SJCRH30 (cell line): ENCODE measurements at regions not wholly inside any gene's neighbourhood (a gene's known extent, or its start where the extent isn't known, plus 50 kb on each side); places are given as distances from the start of the nearest gene placed in this dataset.

Experiments used
- DNase-seq, 2 experiments: peaks; one replicate each; pipeline ENCODE4 v3.0.0-alpha.2; 2015 to 2020
- H3K27ac ChIP-seq: fragments of 250-450 bp; sonication (Bioruptor Pico); 2 replicates; pipeline ENCODE4 v1.5.1; 2020; ENCODE audit warnings: mild to moderate bottlenecking, moderate library complexity
- H3K27me3 ChIP-seq: fragments of 250-450 bp; sonication (Bioruptor Pico); 2 replicates; pipeline ENCODE4 v1.5.1; 2020; ENCODE audit warnings: mild to moderate bottlenecking, moderate library complexity
- H3K36me3 ChIP-seq: fragments of 250-450 bp; sonication (Bioruptor Pico); 2 replicates; pipeline ENCODE4 v1.5.1; 2020; ENCODE audit warnings: mild to moderate bottlenecking, moderate library complexity
- H3K4me1 ChIP-seq: fragments of 250-450 bp; sonication (Bioruptor Pico); 2 replicates; pipeline ENCODE4 v1.5.1; 2020; ENCODE audit warnings: mild to moderate bottlenecking, moderate library complexity
- H3K4me3 ChIP-seq: fragments of 250-450 bp; sonication (Bioruptor Pico); 2 replicates; pipeline ENCODE4 v1.5.1; 2020; ENCODE audit warnings: mild to moderate bottlenecking, moderate library complexity
- H3K9me3 ChIP-seq: fragments of 250-450 bp; sonication (Bioruptor Pico); replicated peaks from 2 replicates; pipeline ENCODE4 v1.5.1; 2020; ENCODE audit warnings: mild to moderate bottlenecking, moderate library complexity

GRCh38 chr14:65794674-65795279 lies 382.2 kb downstream of the FUT8 start:
- Histone ChIP-seq H3K27ac (no peak overlapping the region), H3K9me3 (no peaks in the 10 kb centered on the region), H3K27me3 (no peaks in the 10 kb centered on the region), H3K4me3 (no peak overlapping the region), H3K36me3 (no peaks in the 10 kb centered on the region), H3K4me1 (no peaks in the 10 kb centered on the region)
- no peak for DNase-seq

- no peak overlapping the region for H3K4me3 ChIP-seq
- DNase-seq = no peak
- no peak overlapping the region for H3K27ac ChIP-seq
- H3K9me3 ChIP-seq = no peaks in the 10 kb centered on the region
- H3K27me3 ChIP-seq = no peaks in the 10 kb centered on the region
- H3K4me1 ChIP-seq = no peaks in the 10 kb centered on the region
- H3K36me3 ChIP-seq = no peaks in the 10 kb centered on the region
These were observed 385.7 kb downstream of the FUT8 start for GRCh38 chr14:65798216-65798615.

- DNase-seq = no peak
These were observed 388.2 kb downstream of the FUT8 start for GRCh38 chr14:65800694-65801093.

GRCh38 chr14:65802196-65802595 lies 389.7 kb downstream of the FUT8 start:
- no peak for DNase-seq
- Histone ChIP-seq H3K4me3 (no peak overlapping the region), H3K27ac (no peak overlapping the region), H3K4me1 (no peaks in the 10 kb centered on the region), H3K36me3 (no peaks in the 10 kb centered on the region), H3K9me3 (no peaks in the 10 kb centered on the region), H3K27me3 (no peaks in the 10 kb centered on the region)

More at GRCh38 chr14:65800694-65801093, 388.2 kb downstream of the FUT8 start:
- Histone ChIP-seq H3K9me3 (no peaks in the 10 kb centered on the region), H3K27me3 (no peaks in the 10 kb centered on the region), H3K27ac (no peak overlapping the region), H3K4me1 (no peaks in the 10 kb centered on the region), H3K4me3 (no peak overlapping the region), H3K36me3 (no peaks in the 10 kb centered on the region)

GRCh38 chr14:65803885-65804284 lies 391.4 kb downstream of the FUT8 start:
- H3K36me3 ChIP-seq = no peaks in the 10 kb centered on the region

GRCh38 chr14:65804439-65805112 lies 392.0 kb downstream of the FUT8 start:
- H3K27ac ChIP-seq = no peak overlapping the region
- H3K36me3 ChIP-seq = no peaks in the 10 kb centered on the region
- H3K9me3 ChIP-seq = no peaks in the 10 kb centered on the region
- no peak for DNase-seq
- H3K27me3 ChIP-seq = no peaks in the 10 kb centered on the region
- H3K4me3 ChIP-seq = no peak overlapping the region
- H3K4me1 ChIP-seq = no peaks in the 10 kb centered on the region

More at GRCh38 chr14:65803885-65804284, 391.4 kb downstream of the FUT8 start:
- Histone ChIP-seq H3K27me3 (no peaks in the 10 kb centered on the region), H3K4me3 (no peak overlapping the region), H3K9me3 (no peaks in the 10 kb centered on the region), H3K4me1 (no peaks in the 10 kb centered on the region), H3K27ac (no peak overlapping the region)
- DNase-seq = no peak

- no peak overlapping the region for H3K4me3 ChIP-seq
- H3K27me3 ChIP-seq = no peaks in the 10 kb centered on the region
- DNase-seq = no peak
- H3K27ac ChIP-seq = no peak overlapping the region
- H3K4me1 ChIP-seq = no peaks in the 10 kb centered on the region
- H3K36me3 ChIP-seq = no peaks in the 10 kb centered on the region
- H3K9me3 ChIP-seq = no peaks in the 10 kb centered on the region
These were observed 392.6 kb downstream of the FUT8 start for GRCh38 chr14:65805113-65805473.

GRCh38 chr14:65808390-65808789 lies 395.9 kb downstream of the FUT8 start:
- Histone ChIP-seq H3K36me3 (no peaks in the 10 kb centered on the region), H3K27ac (no peak overlapping the region), H3K27me3 (no peaks in the 10 kb centered on the region), H3K4me3 (no peak overlapping the region), H3K9me3 (no peaks in the 10 kb centered on the region), H3K4me1 (no peaks in the 10 kb centered on the region)
- no peak for DNase-seq

- Histone ChIP-seq H3K9me3 (no peaks in the 10 kb centered on the region), H3K27me3 (no peaks in the 10 kb centered on the region), H3K27ac (no peak overlapping the region), H3K4me1 (no peaks in the 10 kb centered on the region), H3K36me3 (no peaks in the 10 kb centered on the region), H3K4me3 (no peak overlapping the region)
- DNase-seq = no peak
These were observed 397.8 kb downstream of the FUT8 start for GRCh38 chr14:65810322-65810721.

GRCh38 chr14:65813760-65814384 lies 401.3 kb downstream of the FUT8 start:
- no peaks in the 10 kb centered on the region for H3K4me1 ChIP-seq
- H3K27me3 ChIP-seq = no peaks in the 10 kb centered on the region
- no peak overlapping the region for H3K4me3 ChIP-seq
- DNase-seq = no peak
- H3K27ac ChIP-seq = no peak overlapping the region
- H3K9me3 ChIP-seq = no peaks in the 10 kb centered on the region
- H3K36me3 ChIP-seq = no peaks in the 10 kb centered on the region

- no peak for DNase-seq
- H3K27ac ChIP-seq = no peak overlapping the region
- H3K27me3 ChIP-seq = no peaks in the 10 kb centered on the region
- H3K4me3 ChIP-seq = no peak overlapping the region
- H3K4me1 ChIP-seq = no peaks in the 10 kb centered on the region
- H3K36me3 ChIP-seq = no peaks in the 10 kb centered on the region
- H3K9me3 ChIP-seq = no peaks in the 10 kb centered on the region
These were observed 402.6 kb downstream of the FUT8 start for GRCh38 chr14:65815127-65815526.

GRCh38 chr14:65817011-65817410 lies 404.5 kb downstream of the FUT8 start:
- H3K4me3 ChIP-seq = no peak overlapping the region
- no peaks in the 10 kb centered on the region for H3K27me3 ChIP-seq
- no peak overlapping the region for H3K27ac ChIP-seq
- H3K4me1 ChIP-seq = no peaks in the 10 kb centered on the region
- DNase-seq = no peak
- H3K36me3 ChIP-seq = no peaks in the 10 kb centered on the region
- no peaks in the 10 kb centered on the region for H3K9me3 ChIP-seq

- no peak for DNase-seq
- H3K4me3 ChIP-seq = no peak overlapping the region
These were observed 407.0 kb downstream of the FUT8 start for GRCh38 chr14:65819569-65819968.

GRCh38 chr14:65821224-65821753 lies 408.8 kb downstream of the FUT8 start:
- no peak overlapping the region for H3K4me3 ChIP-seq
- no peak for DNase-seq
- no peaks in the 10 kb centered on the region for H3K4me1 ChIP-seq
- no peaks in the 10 kb centered on the region for H3K9me3 ChIP-seq
- H3K27me3 ChIP-seq = peaks cover 4% of the 10 kb centered on the region; the same call in 1 of the 2 replicates
- H3K27ac ChIP-seq = no peak overlapping the region
- H3K36me3 ChIP-seq = no peaks in the 10 kb centered on the region

More at GRCh38 chr14:65819569-65819968, 407.0 kb downstream of the FUT8 start:
- Histone ChIP-seq H3K36me3 (no peaks in the 10 kb centered on the region), H3K27ac (no peak overlapping the region), H3K4me1 (no peaks in the 10 kb centered on the region), H3K27me3 (no peaks in the 10 kb centered on the region), H3K9me3 (no peaks in the 10 kb centered on the region)

GRCh38 chr14:65824285-65824977 lies 411.9 kb downstream of the FUT8 start:
- Histone ChIP-seq H3K4me3 (no peak overlapping the region), H3K36me3 (no peaks in the 10 kb centered on the region), H3K27me3 (peaks cover 4% of the 10 kb centered on the region; the same call in 1 of the 2 replicates), H3K27ac (no peak overlapping the region), H3K9me3 (no peaks in the 10 kb centered on the region), H3K4me1 (no peaks in the 10 kb centered on the region)
- peak; percentile 36 to 72 for DNase-seq
